Type B pancreatic cell (in vitro differentiated cells): ENCODE measurements at regions not wholly inside any gene's neighbourhood (a gene's known extent, or its start where the extent isn't known, plus 50 kb on each side); places are given as distances from the start of the nearest gene placed in this dataset.

Experiments used
- DNase-seq: peaks from one replicate; pipeline ENCODE4 v3.0.0; 2021; ENCODE audit warnings: mixed read lengths; ENCODE audit not compliant: unreplicated experiment; ENCODE audit errors: extremely low spot score
- H3K27ac Mint-ChIP-seq: 2 replicates; pipeline ENCODE4 v1.8.0; 2021; ENCODE audit warnings: mild to moderate bottlenecking, mixed read lengths
- H3K27me3 Mint-ChIP-seq: 2 replicates; pipeline ENCODE4 v1.8.0; 2021; ENCODE audit warnings: mixed read lengths
- H3K36me3 Mint-ChIP-seq: 2 replicates; pipeline ENCODE4 v1.8.0; 2021; ENCODE audit warnings: mixed read lengths
- H3K4me1 Mint-ChIP-seq: one replicate; pipeline ENCODE4 v1.8.0; 2021; ENCODE audit warnings: mixed read lengths; ENCODE audit not compliant: unreplicated experiment
- H3K4me3 Mint-ChIP-seq: 2 replicates; pipeline ENCODE4 v1.8.0; 2021; ENCODE audit warnings: mild to moderate bottlenecking, mixed read lengths
- H3K9me3 Mint-ChIP-seq: 2 replicates; pipeline ENCODE4 v1.8.0; 2021; ENCODE audit warnings: mixed read lengths
- TF ChIP-seq, protein P1 (sequence below): fragments of 200-600 bp; sonication (generic); conservative IDR thresholded peaks from 2 replicates; pipeline ENCODE4 v1.5.0; 2021; ENCODE audit warnings: antibody characterized with exemption, mild to moderate bottlenecking

DNA sequence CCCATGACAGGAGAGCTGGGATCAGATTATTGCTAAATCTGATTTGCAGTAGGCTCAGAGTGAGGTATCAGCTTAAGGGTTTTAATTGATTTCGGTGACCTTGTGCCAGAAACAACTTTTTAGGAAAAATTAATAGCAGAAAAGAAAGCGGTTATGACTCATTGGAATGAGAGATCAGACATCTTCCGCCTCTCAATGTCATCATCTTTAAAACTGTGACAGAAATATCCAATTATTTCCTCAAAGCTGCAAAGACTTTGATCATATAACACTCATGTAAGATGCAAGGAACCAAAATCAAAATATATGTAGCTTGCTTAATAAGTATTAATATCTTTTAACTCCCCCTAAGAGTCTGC, 190.1 kb upstream of the FOXF1 start:
- TF ChIP-seq, protein P1, sequence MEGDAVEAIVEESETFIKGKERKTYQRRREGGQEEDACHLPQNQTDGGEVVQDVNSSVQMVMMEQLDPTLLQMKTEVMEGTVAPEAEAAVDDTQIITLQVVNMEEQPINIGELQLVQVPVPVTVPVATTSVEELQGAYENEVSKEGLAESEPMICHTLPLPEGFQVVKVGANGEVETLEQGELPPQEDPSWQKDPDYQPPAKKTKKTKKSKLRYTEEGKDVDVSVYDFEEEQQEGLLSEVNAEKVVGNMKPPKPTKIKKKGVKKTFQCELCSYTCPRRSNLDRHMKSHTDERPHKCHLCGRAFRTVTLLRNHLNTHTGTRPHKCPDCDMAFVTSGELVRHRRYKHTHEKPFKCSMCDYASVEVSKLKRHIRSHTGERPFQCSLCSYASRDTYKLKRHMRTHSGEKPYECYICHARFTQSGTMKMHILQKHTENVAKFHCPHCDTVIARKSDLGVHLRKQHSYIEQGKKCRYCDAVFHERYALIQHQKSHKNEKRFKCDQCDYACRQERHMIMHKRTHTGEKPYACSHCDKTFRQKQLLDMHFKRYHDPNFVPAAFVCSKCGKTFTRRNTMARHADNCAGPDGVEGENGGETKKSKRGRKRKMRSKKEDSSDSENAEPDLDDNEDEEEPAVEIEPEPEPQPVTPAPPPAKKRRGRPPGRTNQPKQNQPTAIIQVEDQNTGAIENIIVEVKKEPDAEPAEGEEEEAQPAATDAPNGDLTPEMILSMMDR = no peak
- Mint-ChIP-seq H3K4me3 (no peak overlapping the region), H3K9me3 (no peaks in the 10 kb centered on the region), H3K27me3 (peaks cover 59% of the 10 kb centered on the region), H3K27ac (no peak overlapping the region), H3K36me3 (no peaks in the 10 kb centered on the region), H3K4me1 (peaks cover 8% of the 10 kb centered on the region)
- DNase-seq = no peak

DNA sequence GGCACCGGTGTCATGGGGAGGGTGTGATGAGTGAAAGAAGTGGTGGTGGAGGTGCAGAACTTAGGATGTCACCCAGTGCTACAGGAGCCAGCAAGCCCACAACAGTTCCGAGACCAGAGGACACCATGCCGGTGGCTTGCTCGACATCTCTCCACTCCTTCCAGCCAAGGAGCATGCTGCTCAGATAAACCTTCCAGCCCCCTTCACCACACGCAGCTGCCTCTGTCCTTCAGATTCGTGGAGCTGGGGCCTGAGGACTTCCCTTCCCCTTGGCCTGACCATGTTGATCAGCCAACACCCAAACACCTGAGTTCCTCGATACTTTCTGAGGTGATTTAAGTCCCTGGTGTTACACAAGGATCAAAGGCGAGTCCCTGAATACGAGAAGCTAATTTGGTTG, 188.8 kb upstream of the FOXF1 start:
- Mint-ChIP-seq H3K4me3 (no peak overlapping the region), H3K9me3 (no peaks in the 10 kb centered on the region), H3K36me3 (no peaks in the 10 kb centered on the region), H3K27me3 (peaks cover 57% of the 10 kb centered on the region), H3K4me1 (peaks cover 8% of the 10 kb centered on the region), H3K27ac (no peak overlapping the region)
- no peak for DNase-seq
- TF ChIP-seq, protein P1 = no peak

DNA sequence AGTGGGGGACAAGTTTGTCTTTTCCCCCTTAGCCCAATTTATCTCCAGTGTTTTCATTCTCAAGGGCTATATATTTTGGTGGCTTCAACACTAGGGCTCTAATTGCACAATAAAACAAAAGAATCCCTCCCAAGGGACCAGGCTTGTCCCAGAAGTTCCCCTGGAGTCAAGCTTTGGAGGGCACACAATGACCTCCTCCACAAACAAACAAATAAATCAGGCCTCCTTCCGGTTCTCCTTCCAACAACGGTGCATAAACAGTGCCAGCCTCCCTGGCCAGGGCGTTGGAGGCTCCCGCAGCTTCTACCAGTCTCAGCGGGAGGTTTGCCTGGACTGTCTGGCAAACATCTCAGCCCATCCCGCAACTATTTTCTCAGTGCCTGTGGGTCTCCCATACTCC, 188.0 kb upstream of the FOXF1 start:
- Mint-ChIP-seq H3K36me3 (no peaks in the 10 kb centered on the region), H3K27me3 (peaks cover 57% of the 10 kb centered on the region), H3K27ac (no peak overlapping the region), H3K9me3 (no peaks in the 10 kb centered on the region), H3K4me1 (peaks cover 8% of the 10 kb centered on the region), H3K4me3 (no peak overlapping the region)
- TF ChIP-seq, protein P1 = no peak
- DNase-seq = no peak

DNA sequence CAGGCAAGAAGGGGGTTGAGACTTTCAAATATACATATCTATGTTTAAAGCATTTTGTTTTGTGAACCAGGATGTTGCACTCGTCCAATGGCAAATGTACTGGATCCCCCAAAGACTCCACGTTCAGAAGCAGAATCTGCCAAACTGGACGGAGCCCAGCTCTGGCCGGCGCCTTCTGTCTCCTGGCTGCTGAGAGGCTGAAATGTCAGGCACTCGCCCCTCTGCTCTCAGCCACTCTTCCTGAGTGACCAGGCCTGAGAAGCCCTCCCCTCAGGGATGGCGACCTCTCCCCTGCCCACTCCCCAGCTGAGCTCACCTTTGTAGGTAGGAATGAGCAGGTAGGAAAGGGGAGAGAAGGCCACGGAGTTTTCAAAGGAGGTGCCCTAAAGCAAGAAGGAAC, 187.5 kb upstream of the FOXF1 start:
- no peak for DNase-seq
- Mint-ChIP-seq H3K4me3 (no peak overlapping the region), H3K4me1 (peaks cover 8% of the 10 kb centered on the region), H3K27ac (no peak overlapping the region), H3K27me3 (peaks cover 58% of the 10 kb centered on the region), H3K9me3 (no peaks in the 10 kb centered on the region), H3K36me3 (no peaks in the 10 kb centered on the region)
- TF ChIP-seq, protein P1 = no peak

DNA sequence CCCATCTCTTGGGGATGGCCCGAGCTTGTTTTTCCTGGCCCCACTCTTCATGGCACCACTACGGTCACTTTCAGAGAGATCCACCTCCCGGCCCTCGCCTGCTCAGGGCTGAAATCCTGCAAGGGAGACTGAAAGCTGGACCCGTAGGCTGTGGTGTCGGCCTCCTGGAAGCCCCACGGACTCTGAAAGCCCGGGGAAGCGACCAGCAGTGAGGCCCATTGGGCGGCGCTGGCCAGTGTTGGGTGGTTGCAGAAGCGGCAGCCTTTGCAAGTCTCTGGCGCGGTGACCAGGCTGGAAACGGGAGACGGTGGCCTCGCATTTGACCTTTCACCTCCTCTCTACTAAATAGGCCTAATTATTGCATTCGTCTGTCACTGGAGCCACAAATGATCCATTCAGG, 186.0 kb upstream of the FOXF1 start:
- peaks cover 69% of the 10 kb centered on the region for H3K27me3 Mint-ChIP-seq
- DNase-seq = no peak
- H3K4me3 Mint-ChIP-seq = no peak overlapping the region
- no peaks in the 10 kb centered on the region for H3K9me3 Mint-ChIP-seq
- no peaks in the 10 kb centered on the region for H3K36me3 Mint-ChIP-seq
- peaks cover 8% of the 10 kb centered on the region for H3K4me1 Mint-ChIP-seq
- TF ChIP-seq, protein P1 = no peak
- H3K27ac Mint-ChIP-seq = no peak overlapping the region

DNA sequence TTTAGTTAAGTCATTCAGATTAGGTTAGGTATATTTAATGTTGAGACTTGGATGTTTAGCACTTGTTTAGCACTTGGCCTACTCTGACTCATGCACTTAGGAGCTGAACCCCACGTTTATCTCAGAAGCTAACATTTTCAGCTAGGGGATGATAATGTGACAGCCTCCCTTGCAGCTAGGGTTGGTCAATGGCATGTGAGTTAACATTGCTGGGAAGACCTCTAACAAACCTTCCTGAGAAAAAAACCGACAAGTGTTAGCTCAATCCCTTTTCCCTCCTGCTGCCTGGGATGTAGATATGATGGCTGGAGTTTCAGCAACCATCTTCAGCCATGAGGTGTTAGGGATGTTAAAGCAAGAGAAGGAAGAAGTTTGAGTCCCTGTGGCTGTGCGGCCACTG, 185.0 kb upstream of the FOXF1 start:
- Mint-ChIP-seq H3K27me3 (peaks cover 68% of the 10 kb centered on the region), H3K9me3 (no peaks in the 10 kb centered on the region), H3K36me3 (no peaks in the 10 kb centered on the region), H3K4me3 (no peak overlapping the region), H3K27ac (no peak overlapping the region), H3K4me1 (peaks cover 8% of the 10 kb centered on the region)
- TF ChIP-seq, protein P1 = no peak
- no peak for DNase-seq
